ENCODE measurements at regions not wholly inside any gene's neighbourhood (a gene's known extent, or its start where the extent isn't known, plus 50 kb on each side); places are given as distances from the start of the nearest gene placed in this dataset.

DNA sequence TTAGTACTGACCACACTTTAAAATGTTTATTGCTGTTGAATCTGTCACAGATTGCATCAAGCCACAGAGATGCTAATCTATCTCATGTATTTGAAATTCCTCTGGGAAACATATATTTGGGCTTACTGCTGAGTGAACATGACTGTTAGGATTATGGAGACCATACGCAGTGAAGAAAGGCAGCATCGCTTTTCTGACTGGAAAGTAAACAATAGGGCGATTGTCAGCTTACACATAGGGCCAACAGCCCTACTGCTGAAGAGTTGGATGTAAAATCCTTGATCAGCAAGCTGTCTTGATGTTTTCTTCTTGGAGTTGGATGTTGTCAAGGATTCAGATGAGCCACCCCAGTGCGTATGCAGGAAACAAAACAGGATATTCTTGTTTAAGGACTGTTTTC lies 368.7 kb upstream of the ADGRL2 start:
- no peak for DNase-seq (ENCODE audit: low spot score)
- in situ Hi-C loops (cut with MboI; ENCODE audit: low pct_unique_long_range_greater_than_20kb, low sequenced_read_pairs, unreplicated experiment) = no loop called here
- TF ChIP-seq, protein P1, sequence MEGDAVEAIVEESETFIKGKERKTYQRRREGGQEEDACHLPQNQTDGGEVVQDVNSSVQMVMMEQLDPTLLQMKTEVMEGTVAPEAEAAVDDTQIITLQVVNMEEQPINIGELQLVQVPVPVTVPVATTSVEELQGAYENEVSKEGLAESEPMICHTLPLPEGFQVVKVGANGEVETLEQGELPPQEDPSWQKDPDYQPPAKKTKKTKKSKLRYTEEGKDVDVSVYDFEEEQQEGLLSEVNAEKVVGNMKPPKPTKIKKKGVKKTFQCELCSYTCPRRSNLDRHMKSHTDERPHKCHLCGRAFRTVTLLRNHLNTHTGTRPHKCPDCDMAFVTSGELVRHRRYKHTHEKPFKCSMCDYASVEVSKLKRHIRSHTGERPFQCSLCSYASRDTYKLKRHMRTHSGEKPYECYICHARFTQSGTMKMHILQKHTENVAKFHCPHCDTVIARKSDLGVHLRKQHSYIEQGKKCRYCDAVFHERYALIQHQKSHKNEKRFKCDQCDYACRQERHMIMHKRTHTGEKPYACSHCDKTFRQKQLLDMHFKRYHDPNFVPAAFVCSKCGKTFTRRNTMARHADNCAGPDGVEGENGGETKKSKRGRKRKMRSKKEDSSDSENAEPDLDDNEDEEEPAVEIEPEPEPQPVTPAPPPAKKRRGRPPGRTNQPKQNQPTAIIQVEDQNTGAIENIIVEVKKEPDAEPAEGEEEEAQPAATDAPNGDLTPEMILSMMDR (IDR thresholded peaks at IDR 0.05; ENCODE audit: extremely low read depth, insufficient read depth, missing control alignments) = no peak

DNA sequence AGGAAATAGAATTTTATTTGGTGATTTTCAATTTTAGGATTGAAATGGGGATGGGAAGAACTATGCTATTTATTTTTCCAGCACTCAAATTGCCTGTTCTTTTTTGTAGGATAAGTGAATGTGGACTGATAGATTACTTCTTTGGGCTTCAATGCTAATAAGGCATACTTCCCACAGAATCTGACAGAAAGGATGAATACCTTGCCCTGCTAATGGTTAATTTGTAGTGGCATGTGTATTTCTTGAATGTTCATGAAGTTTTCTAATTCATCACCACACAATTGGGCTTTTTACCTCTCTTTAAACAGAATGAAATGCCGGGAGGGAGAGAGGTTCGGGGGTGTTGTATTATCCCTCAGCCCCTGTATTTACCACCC lies 369.1 kb upstream of the ADGRL2 start:
- in situ Hi-C loops (cut with MboI; ENCODE audit: low pct_unique_long_range_greater_than_20kb, low sequenced_read_pairs, unreplicated experiment) = no loop called here
- DNase-seq (ENCODE audit: low spot score) = no peak

DNA sequence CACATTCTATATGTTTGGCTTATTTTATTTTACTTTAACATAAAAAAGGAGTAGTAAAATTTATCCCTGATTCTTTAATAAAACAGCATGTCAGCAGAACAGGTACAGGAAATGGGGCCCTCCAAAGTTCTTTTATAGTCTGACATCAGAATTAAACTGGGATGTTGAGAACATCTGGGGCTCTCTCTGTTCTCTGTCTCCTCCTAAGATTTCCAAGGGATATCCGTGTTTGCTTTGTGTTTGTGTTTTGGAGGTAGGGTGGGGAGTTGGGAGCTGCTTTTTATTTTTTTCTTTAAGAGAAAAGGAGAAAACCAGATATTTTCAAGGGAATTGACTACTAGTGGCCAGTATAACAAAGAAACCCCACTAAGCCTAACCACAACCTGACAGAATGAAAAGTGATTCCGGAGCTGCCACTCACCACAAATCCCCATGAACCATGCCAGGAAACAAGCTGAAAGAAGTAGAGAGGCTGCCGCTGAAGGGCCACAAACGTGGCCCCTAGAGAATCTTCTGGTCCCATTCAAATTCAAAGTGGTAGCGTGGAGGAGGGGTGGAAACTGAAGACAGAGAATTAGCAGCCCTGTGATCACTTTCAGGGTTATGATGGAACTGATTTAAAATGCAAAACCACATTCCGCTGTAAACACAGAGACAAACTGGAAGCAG lies 369.6 kb upstream of the ADGRL2 start:
- TF ChIP-seq, protein P1 (IDR thresholded peaks at IDR 0.05; ENCODE audit: extremely low read depth, insufficient read depth, missing control alignments) = no peak
- in situ Hi-C loops (cut with MboI; ENCODE audit: low pct_unique_long_range_greater_than_20kb, low sequenced_read_pairs, unreplicated experiment) = no loop called here
- DNase-seq (ENCODE audit: low spot score) = no peak

More for the DNA sequence above, 369.1 kb upstream of the ADGRL2 start:
- TF ChIP-seq, protein P1 (IDR thresholded peaks at IDR 0.05; ENCODE audit: extremely low read depth, insufficient read depth, missing control alignments) = no peak

DNA sequence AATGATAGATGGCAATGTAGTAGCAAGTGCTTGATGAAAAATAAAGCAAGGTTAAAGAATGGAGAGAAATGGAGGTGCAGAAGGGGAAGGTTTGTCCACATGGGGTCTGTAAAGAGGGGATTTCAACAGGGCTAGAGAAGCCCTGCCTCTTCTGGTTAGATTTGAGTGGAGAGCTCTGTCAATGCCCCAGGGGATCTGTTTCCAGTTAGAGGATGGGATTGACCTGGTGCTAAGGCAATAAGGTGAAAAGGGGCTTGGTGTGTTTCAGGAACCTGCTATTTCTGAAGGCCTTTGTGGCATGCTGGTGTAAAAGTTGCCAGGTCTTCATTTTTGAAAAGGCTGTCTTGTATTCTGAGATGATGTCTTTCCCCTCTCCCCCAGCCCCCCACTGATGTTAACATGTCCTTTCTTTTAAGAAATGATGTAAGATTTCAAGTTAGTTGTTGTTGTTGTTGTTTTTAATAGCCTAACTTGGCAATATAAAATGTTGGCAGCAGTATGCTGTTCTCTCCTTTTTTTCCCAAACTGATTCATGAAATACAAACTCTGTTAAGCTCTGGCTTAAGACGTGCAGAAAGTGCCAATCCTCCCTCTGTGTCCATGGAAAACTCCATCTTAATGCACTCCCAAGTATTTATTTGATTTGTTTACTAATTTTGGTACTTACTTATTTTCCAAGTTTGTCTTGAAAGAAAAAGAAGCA lies 370.3 kb upstream of the ADGRL2 start:
- in situ Hi-C loops (cut with MboI; ENCODE audit: low pct_unique_long_range_greater_than_20kb, low sequenced_read_pairs, unreplicated experiment) = no loop called here
- TF ChIP-seq, protein P1 (IDR thresholded peaks at IDR 0.05; ENCODE audit: extremely low read depth, insufficient read depth, missing control alignments) = peak; percentile 1
- DNase-seq (ENCODE audit: low spot score) = no peak

DNA sequence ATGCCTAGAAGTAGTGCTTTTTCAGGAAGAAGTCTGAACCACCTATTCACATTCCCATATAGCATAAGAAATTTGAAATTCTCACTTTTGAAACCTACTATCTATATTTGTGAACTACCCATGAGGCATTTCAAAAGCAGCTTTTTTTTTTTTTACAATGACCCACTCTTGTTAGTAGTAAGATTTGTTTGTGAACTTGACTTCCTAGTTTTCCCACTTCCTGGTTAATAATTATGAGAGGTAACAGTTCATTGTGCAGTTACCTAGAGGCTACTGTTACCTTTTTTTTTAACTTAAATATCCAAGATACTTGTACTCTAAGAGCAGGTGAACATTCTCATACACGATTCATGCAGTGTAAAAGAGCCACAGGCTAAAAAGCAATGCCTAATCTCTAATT lies 371.7 kb upstream of the ADGRL2 start:
- in situ Hi-C loops (cut with MboI; ENCODE audit: low pct_unique_long_range_greater_than_20kb, low sequenced_read_pairs, unreplicated experiment) = no loop called here
- no peak for DNase-seq (ENCODE audit: low spot score)

DNA sequence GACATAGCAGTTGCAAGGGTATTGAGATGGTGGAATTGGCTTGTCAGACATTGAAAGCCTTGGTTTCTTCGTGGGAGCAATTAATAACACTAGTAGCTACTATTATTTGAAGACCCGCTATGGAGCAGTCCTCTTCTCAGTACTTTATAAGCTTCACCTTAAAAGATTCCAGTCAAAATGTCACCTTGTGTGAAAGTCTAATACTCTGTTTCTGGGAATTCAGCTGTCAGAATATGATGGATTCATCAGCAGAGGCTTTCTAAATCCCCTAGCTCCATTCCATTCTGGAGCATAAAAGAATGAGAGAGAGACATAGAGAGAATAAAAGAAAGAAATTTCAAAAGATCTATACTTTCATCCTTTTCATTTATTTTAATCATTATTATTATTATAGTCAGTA lies 375.9 kb upstream of the ADGRL2 start:
- no peak for DNase-seq (ENCODE audit: low spot score)
- in situ Hi-C loops (cut with MboI; ENCODE audit: low pct_unique_long_range_greater_than_20kb, low sequenced_read_pairs, unreplicated experiment) = no loop called here
- TF ChIP-seq, protein P1 (IDR thresholded peaks at IDR 0.05; ENCODE audit: extremely low read depth, insufficient read depth, missing control alignments) = no peak

More for the DNA sequence above, 371.7 kb upstream of the ADGRL2 start:
- TF ChIP-seq, protein P1 (IDR thresholded peaks at IDR 0.05; ENCODE audit: extremely low read depth, insufficient read depth, missing control alignments) = no peak

All from GM13977 (cell line).